Kidney capillary endothelial cell (primary cell): ENCODE measurements at regions not wholly inside any gene's neighbourhood (a gene's known extent, or its start where the extent isn't known, plus 50 kb on each side); places are given as distances from the start of the nearest gene placed in this dataset.

ENCODE experiments used
- DNase-seq: peaks from one replicate; pipeline ENCODE4 v3.0.0-alpha.2; 2018; ENCODE audit warnings: low spot score

GRCh38 chr2:216286616-216287231 lies 85.6 kb downstream of the MARCHF4 start:
- no peak for DNase-seq

GRCh38 chr2:216285701-216286100 lies 86.6 kb downstream of the MARCHF4 start:
- no peak for DNase-seq

- no peak for DNase-seq
These were observed 87.6 kb downstream of the MARCHF4 start for GRCh38 chr2:216284708-216285107.

GRCh38 chr2:216283038-216283900 lies 89.0 kb downstream of the MARCHF4 start:
- no peak for DNase-seq

- DNase-seq, result no peak
These were observed 90.4 kb downstream of the MARCHF4 start for GRCh38 chr2:216281876-216282275.

GRCh38 chr2:216281316-216281715 lies 91.0 kb downstream of the MARCHF4 start:
- DNase-seq, result no peak

- no peak for DNase-seq
These were observed 92.8 kb downstream of the MARCHF4 start for GRCh38 chr2:216279459-216279858.

- DNase-seq, result no peak
These were observed 93.3 kb downstream of the MARCHF4 start for GRCh38 chr2:216279031-216279430.

- no peak for DNase-seq
These were observed 96.4 kb downstream of the MARCHF4 start for GRCh38 chr2:216275890-216276289.

GRCh38 chr2:216274194-216274840 lies 98.0 kb downstream of the MARCHF4 start:
- no peak for DNase-seq

- no peak for DNase-seq
These were observed 111.2 kb downstream of the MARCHF4 start for GRCh38 chr2:216261042-216261537.

- DNase-seq, result no peak
These were observed 111.7 kb downstream of the MARCHF4 start for GRCh38 chr2:216260629-216261028.

- DNase-seq, result no peak
These were observed 113.2 kb downstream of the MARCHF4 start for GRCh38 chr2:216259081-216259480.

- no peak for DNase-seq
These were observed 115.2 kb downstream of the MARCHF4 start for GRCh38 chr2:216257089-216257488.
